Mammary epithelial cell (primary cell): ENCODE measurements at regions not wholly inside any gene's neighbourhood (a gene's known extent, or its start where the extent isn't known, plus 50 kb on each side); places are given as distances from the start of the nearest gene placed in this dataset.

Experiments
- CTCF ChIP-seq, 2 donors: IDR thresholded peaks in 1 of 2; conservative IDR thresholded peaks in 1 of 2; 2 replicates each; pipeline ENCODE4 v1.5.1; 2011 to 2012; ENCODE audit warnings: inconsistent platforms in 2 of 2, low read length in 2 of 2, mild to moderate bottlenecking in 2 of 2, control low read depth in 1 of 2, low read depth in 1 of 2; ENCODE audit not compliant: insufficient read depth in 1 of 2; ENCODE audit errors: extremely low read depth in 1 of 2
- EZH2 ChIP-seq: IDR thresholded peaks from 2 replicates; pipeline ENCODE4 v1.6.1; 2012; ENCODE audit warnings: low read length, inconsistent platforms, borderline replicate concordance

DNA sequence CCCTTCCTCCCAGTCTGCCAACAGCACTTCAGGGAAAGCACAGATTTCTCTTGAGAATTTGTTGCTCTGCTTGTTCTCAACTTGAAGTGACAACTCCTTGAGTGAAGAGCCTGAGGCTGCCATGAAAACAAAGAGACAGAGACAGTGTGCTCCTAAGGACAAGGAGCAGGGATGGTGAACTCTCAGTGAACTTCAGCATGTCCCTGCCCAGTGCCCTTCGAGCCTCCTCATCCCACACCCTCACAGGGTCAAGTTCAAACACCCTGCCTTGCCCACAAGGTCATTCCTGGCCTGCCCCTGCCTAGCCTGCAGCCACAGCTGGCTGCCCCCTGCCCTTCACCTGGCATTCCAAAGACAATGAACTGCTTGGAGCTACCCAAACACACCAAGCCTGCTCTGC is 343.5 kb upstream of the KLHL29 start:
- TF ChIP-seq CTCF (conservative IDR thresholded peaks at IDR 0.05 in 1 of 2, IDR thresholded peaks at IDR 0.05 in 1 of 2; ENCODE audit: extremely low read depth in 1 of 2, insufficient read depth in 1 of 2, low read depth in 1 of 2, low read length in 2 of 2) (no peak), EZH2 (no peak)
